HCT116 (cell line): ENCODE measurements at regions not wholly inside any gene's neighbourhood (a gene's known extent, or its start where the extent isn't known, plus 50 kb on each side); places are given as distances from the start of the nearest gene placed in this dataset.

Experiments
- ATAC-seq: fragments of 200-7000 bp; cut with Tn5 transposase; 2 replicates; pipeline ENCODE4 v1.9.1; 2020; ENCODE audit warnings: mild to moderate bottlenecking, moderate library complexity
- BruUV-seq: library from RNA; stranded (reverse); fragments of 400-500 nt; replicated peaks from 2 replicates; lab custom pipeline; 2021; lab: Mats Ljungman, UMichigan
- CTCF ChIA-PET: fragments of 300-600 bp; sonication (Branson Sonifier 250); formaldehyde crosslinking; loops from one replicate; lab custom pipeline; 2021; ENCODE audit warnings: antibody characterized with exemption; lab: Charles Lee
- POLR2A ChIA-PET: fragments of 300-600, 350-600 bp; sonication (Branson Sonifier 250); formaldehyde crosslinking; loops from one replicate; lab custom pipeline; 2021; ENCODE audit warnings: antibody characterized with exemption; lab: Charles Lee
- RAD21 ChIA-PET, 2 experiments: fragments of 300-600 bp; sonication (Branson Sonifier 250); formaldehyde crosslinking; loops; one replicate each; lab custom pipeline; 2023; ENCODE audit warnings: low total read pairs in 2 of 2; ENCODE audit not compliant: uncharacterized antibody in 2 of 2, unreplicated experiment in 2 of 2, low non-redundant PET in 1 of 2; lab: Charles Lee
- DNase-seq: peaks from one replicate; pipeline ENCODE4 v3.0.0-alpha.2; 2010; ENCODE audit warnings: low read depth, low spot score
- H2AFZ ChIP-seq: fragments of 200-600 bp; shearing (Covaris generic), sonication (generic); 2 replicates; pipeline ENCODE4 v1.6.1; 2017; ENCODE audit warnings: low read depth, mixed run types, mixed read lengths, antibody characterized with exemption, low read length; ENCODE audit not compliant: poor library complexity, severe bottlenecking
- H3K27ac ChIP-seq: 2 replicates; pipeline ENCODE4 v1.5.1; 2012; ENCODE audit warnings: low read depth, low read length
- H3K27me3 ChIP-seq: fragments of 200-600 bp; sonication (generic); 2 replicates; pipeline ENCODE4 v1.6.1; 2016; ENCODE audit warnings: mixed run types, low read length, mixed read lengths; ENCODE audit not compliant: insufficient read depth
- H3K36me3 ChIP-seq, 2 experiments: fragments of 200-500 bp in 1 of 2; fragments of 200-600 bp in 1 of 2; sonication (Bioruptor generic) in 1 of 2; sonication (generic) in 1 of 2; 2 replicates each; pipeline versions ENCODE4 v1.5.1 to v1.6.1; 2014 to 2016; ENCODE audit warnings: low read length in 2 of 2, inconsistent platforms in 1 of 2, mixed read lengths in 1 of 2, mixed run types in 1 of 2; ENCODE audit not compliant: insufficient read depth in 2 of 2, control insufficient read depth in 1 of 2
- H3K4me1 ChIP-seq, 2 experiments: fragments of 200-600 bp in 1 of 2; sonication (generic) in 1 of 2; 2 replicates each; pipeline versions ENCODE4 v1.5.1 to v1.6.1; 2012 to 2017; ENCODE audit warnings: low read length in 2 of 2, inconsistent platforms in 1 of 2, mild to moderate bottlenecking in 1 of 2, mixed read lengths in 1 of 2, mixed run types in 1 of 2, moderate library complexity in 1 of 2; ENCODE audit not compliant: insufficient read depth in 2 of 2, control insufficient read depth in 1 of 2
- H3K4me2 ChIP-seq: fragments of 200-600 bp; sonication (generic); 2 replicates; pipeline ENCODE4 v1.6.1; 2017; ENCODE audit warnings: mixed run types, low read length, mixed read lengths
- H3K4me3 ChIP-seq, 2 experiments: fragments of 200-600 bp in 1 of 2; sonication (generic) in 1 of 2; replicated peaks in 1 of 2; 2 replicates each; pipeline ENCODE4 v1.5.1; 2011 to 2016; ENCODE audit warnings: low read length in 2 of 2, control low read depth in 1 of 2, low read depth in 1 of 2, mild to moderate bottlenecking in 1 of 2, mixed read lengths in 1 of 2, mixed run types in 1 of 2
- H3K79me2 ChIP-seq: fragments of 200-600 bp; sonication (generic); 2 replicates; pipeline ENCODE4 v1.6.1; 2017; ENCODE audit warnings: mild to moderate bottlenecking, mixed run types, low read length, moderate library complexity, mixed read lengths; ENCODE audit not compliant: insufficient read depth
- H3K9ac ChIP-seq: fragments of 200-600 bp; sonication (generic); 2 replicates; pipeline ENCODE4 v1.6.1; 2016; ENCODE audit warnings: low read length, mixed read lengths
- H3K9me2 ChIP-seq: fragments of 200-600 bp; sonication (generic), shearing (Covaris generic); 2 replicates; pipeline ENCODE4 v1.6.1; 2017; ENCODE audit warnings: mixed run types, mild to moderate bottlenecking, moderate library complexity; ENCODE audit not compliant: insufficient read depth
- H3K9me3 ChIP-seq, 2 experiments: fragments of 200-500 bp in 1 of 2; fragments of 200-600 bp in 1 of 2; sonication (Bioruptor generic) in 1 of 2; sonication (generic) in 1 of 2; 2 replicates each; pipeline ENCODE4 v1.6.1; 2014 to 2017; ENCODE audit warnings: low read length in 2 of 2, mixed read lengths in 2 of 2, inconsistent platforms in 1 of 2, low read depth in 1 of 2, mild to moderate bottlenecking in 1 of 2, mixed run types in 1 of 2, moderate library complexity in 1 of 2; ENCODE audit not compliant: control insufficient read depth in 1 of 2, insufficient read depth in 1 of 2
- H4K20me1 ChIP-seq: fragments of 200-600 bp; sonication (generic), shearing (Covaris generic); 2 replicates; pipeline ENCODE4 v1.6.1; 2017; ENCODE audit warnings: mixed run types, mild to moderate bottlenecking, moderate library complexity; ENCODE audit not compliant: insufficient read depth
- CBX3 ChIP-seq: IDR thresholded peaks from 2 replicates; pipeline ENCODE4 v1.6.1; 2012; ENCODE audit warnings: low read depth
- ELF1 ChIP-seq: IDR thresholded peaks from 2 replicates; pipeline ENCODE4 v1.6.1; 2012; ENCODE audit warnings: low read depth, borderline replicate concordance
- FOSL1 ChIP-seq: IDR thresholded peaks from 2 replicates; pipeline ENCODE4 v1.6.1; 2012; ENCODE audit warnings: low read depth
- JUND ChIP-seq: IDR thresholded peaks from 2 replicates; pipeline ENCODE4 v1.6.1; 2012
- POLR2A ChIP-seq: IDR thresholded peaks from 2 replicates; pipeline ENCODE4 v1.7.0; 2011; ENCODE audit warnings: borderline replicate concordance; ENCODE audit not compliant: insufficient read depth, insufficient read length; ENCODE audit errors: extremely low read depth
- YY1 ChIP-seq: IDR thresholded peaks from 2 replicates; pipeline ENCODE4 v1.6.1; 2011; ENCODE audit warnings: low read length, low read depth, moderate library complexity, mild to moderate bottlenecking; ENCODE audit not compliant: insufficient replicate concordance; ENCODE audit errors: extremely low read depth
- ZBTB33 ChIP-seq: IDR thresholded peaks from 2 replicates; pipeline ENCODE4 v1.6.1; 2011; ENCODE audit warnings: mild to moderate bottlenecking, low read length, moderate library complexity; ENCODE audit not compliant: insufficient replicate concordance; ENCODE audit errors: extremely low read depth
- ZFX ChIP-seq: fragments of 450-650 bp; IDR thresholded peaks from 2 replicates; pipeline ENCODE4 v1.6.1; 2017
- ZNF274 ChIP-seq: fragments of 200-500 bp; sonication (Bioruptor generic); IDR thresholded peaks from 2 replicates; pipeline ENCODE4 v1.6.1; 2014; ENCODE audit warnings: mild to moderate bottlenecking, low read depth, low read length, inconsistent platforms
- intact Hi-C: fragments of 100-400 bp; cut with micrococcal nuclease; formaldehyde crosslinking; loops from 2 replicates; pipeline ENCODE4 v1.10.0; 2022
- TF ChIP-seq, protein P1 (sequence below): IDR thresholded peaks from 2 replicates; pipeline ENCODE4 v1.6.1; 2012; ENCODE audit warnings: low read depth

- TF ChIP-seq, protein P1, sequence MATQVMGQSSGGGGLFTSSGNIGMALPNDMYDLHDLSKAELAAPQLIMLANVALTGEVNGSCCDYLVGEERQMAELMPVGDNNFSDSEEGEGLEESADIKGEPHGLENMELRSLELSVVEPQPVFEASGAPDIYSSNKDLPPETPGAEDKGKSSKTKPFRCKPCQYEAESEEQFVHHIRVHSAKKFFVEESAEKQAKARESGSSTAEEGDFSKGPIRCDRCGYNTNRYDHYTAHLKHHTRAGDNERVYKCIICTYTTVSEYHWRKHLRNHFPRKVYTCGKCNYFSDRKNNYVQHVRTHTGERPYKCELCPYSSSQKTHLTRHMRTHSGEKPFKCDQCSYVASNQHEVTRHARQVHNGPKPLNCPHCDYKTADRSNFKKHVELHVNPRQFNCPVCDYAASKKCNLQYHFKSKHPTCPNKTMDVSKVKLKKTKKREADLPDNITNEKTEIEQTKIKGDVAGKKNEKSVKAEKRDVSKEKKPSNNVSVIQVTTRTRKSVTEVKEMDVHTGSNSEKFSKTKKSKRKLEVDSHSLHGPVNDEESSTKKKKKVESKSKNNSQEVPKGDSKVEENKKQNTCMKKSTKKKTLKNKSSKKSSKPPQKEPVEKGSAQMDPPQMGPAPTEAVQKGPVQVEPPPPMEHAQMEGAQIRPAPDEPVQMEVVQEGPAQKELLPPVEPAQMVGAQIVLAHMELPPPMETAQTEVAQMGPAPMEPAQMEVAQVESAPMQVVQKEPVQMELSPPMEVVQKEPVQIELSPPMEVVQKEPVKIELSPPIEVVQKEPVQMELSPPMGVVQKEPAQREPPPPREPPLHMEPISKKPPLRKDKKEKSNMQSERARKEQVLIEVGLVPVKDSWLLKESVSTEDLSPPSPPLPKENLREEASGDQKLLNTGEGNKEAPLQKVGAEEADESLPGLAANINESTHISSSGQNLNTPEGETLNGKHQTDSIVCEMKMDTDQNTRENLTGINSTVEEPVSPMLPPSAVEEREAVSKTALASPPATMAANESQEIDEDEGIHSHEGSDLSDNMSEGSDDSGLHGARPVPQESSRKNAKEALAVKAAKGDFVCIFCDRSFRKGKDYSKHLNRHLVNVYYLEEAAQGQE: no peak
- TF ChIP-seq ZBTB33 (no peak), ZFX (no peak), ZNF274 (no peak), ELF1 (no peak)
Measured at GRCh38 chr3:102537123-102537522, 102.3 kb downstream of the ZPLD1 start (continued).

DNA sequence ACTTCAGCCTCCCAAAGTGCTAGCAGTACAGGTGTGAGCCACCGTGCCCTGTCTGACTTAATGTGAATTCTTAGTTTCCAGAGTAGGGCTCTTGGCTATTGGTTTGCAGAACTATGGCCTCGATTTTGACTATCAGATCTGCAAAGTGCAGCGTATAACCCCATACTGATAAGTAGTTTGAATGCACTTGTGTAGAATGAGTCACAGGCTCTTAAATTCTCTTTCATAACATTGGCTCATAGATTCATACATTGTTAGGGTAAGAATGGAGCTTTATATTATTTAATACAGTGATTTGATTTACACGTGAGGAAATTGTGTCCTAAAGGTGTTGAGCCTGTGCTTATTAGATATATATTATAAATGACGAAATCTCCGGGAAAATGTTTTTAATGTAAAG lies 109.9 kb downstream of the ZPLD1 start:
- RAD21 ChIA-PET: no interaction called here
- Histone ChIP-seq H3K36me3 (no peaks in the 10 kb centered on the region), H3K4me3 (no peak overlapping the region), H3K79me2 (no peaks in the 10 kb centered on the region), H3K4me1 (no peaks in the 10 kb centered on the region), H4K20me1 (no peaks in the 10 kb centered on the region), H3K9ac (no peak overlapping the region), H2AFZ (no peak overlapping the region), H3K27ac (no peak overlapping the region), H3K9me3 (no peaks in the 10 kb centered on the region), H3K4me2 (no peak overlapping the region), H3K27me3 (no peaks in the 10 kb centered on the region), H3K9me2 (no peaks in the 10 kb centered on the region)
- no TSS peak for BruUV-seq
- CTCF ChIA-PET: no interaction called here
- POLR2A ChIA-PET: no interaction called here
- DNase-seq: no peak
- no peak for ATAC-seq
- intact Hi-C loops: no loop called here
- TF ChIP-seq YY1 (no peak), CBX3 (no peak), ZBTB33 (no peak), FOSL1 (no peak), JUND (no peak), POLR2A (no peak)
- TF ChIP-seq, protein P1: no peak
